Loucy (cell line): ENCODE measurements at regions not wholly inside any gene's neighbourhood (a gene's known extent, or its start where the extent isn't known, plus 50 kb on each side); places are given as distances from the start of the nearest gene placed in this dataset.

ENCODE experiments used
- H2AFZ ChIP-seq: fragments of 200-600 bp; sonication (generic); 2 replicates; pipeline ENCODE4 v1.6.0; 2016; ENCODE audit warnings: antibody characterized with exemption, mild to moderate bottlenecking, low read length, moderate library complexity
- H3F3A ChIP-seq: fragments of 200-600 bp; 2 replicates; pipeline ENCODE4 v1.6.0; 2016; ENCODE audit warnings: antibody characterized with exemption, low read depth, mild to moderate bottlenecking
- H3K27me3 ChIP-seq: fragments of 200-600 bp; sonication (generic); 2 replicates; pipeline ENCODE4 v1.6.1; 2014; ENCODE audit warnings: low read length, mild to moderate bottlenecking; ENCODE audit not compliant: insufficient read depth, poor library complexity, severe bottlenecking
- H3K36me3 ChIP-seq: fragments of 200-600 bp; sonication (generic); 2 replicates; pipeline ENCODE4 v1.6.1; 2016; ENCODE audit warnings: low read length; ENCODE audit not compliant: insufficient read depth
- H3K4me1 ChIP-seq: fragments of 200-600 bp; sonication (generic); 2 replicates; pipeline ENCODE4 v1.5.1; 2014; ENCODE audit warnings: low read length, mild to moderate bottlenecking; ENCODE audit not compliant: insufficient read depth, poor library complexity, severe bottlenecking
- H3K4me2 ChIP-seq: fragments of 200-600 bp; sonication (generic); 2 replicates; pipeline ENCODE4 v1.6.0; 2014; ENCODE audit warnings: antibody characterized with exemption, low read length, low read depth, mild to moderate bottlenecking; ENCODE audit not compliant: poor library complexity, severe bottlenecking
- H3K4me3 ChIP-seq: fragments of 200-600 bp; sonication (generic); 2 replicates; pipeline ENCODE4 v1.5.1; 2014; ENCODE audit warnings: low read length, mild to moderate bottlenecking, mixed read lengths; ENCODE audit not compliant: poor library complexity, severe bottlenecking
- H3K79me2 ChIP-seq: fragments of 200-600 bp; sonication (generic); 2 replicates; pipeline ENCODE4 v1.6.1; 2014; ENCODE audit warnings: low read length; ENCODE audit not compliant: insufficient read depth
- H3K9ac ChIP-seq: fragments of 200-600 bp; sonication (generic); 2 replicates; pipeline ENCODE4 v1.6.0; 2014; ENCODE audit warnings: mild to moderate bottlenecking, low read depth, low read length, moderate library complexity; ENCODE audit not compliant: poor library complexity, severe bottlenecking
- H3K9me2 ChIP-seq: fragments of 200-600 bp; sonication (generic); replicated peaks from 2 replicates; pipeline ENCODE4 v1.6.1; 2016; ENCODE audit warnings: low read depth, low read length, mixed read lengths
- H3K9me3 ChIP-seq: fragments of 200-600 bp; sonication (generic); 2 replicates; pipeline ENCODE4 v1.6.1; 2014; ENCODE audit warnings: mild to moderate bottlenecking, antibody characterized with exemption, low read length, low read depth; ENCODE audit not compliant: insufficient read depth
- H4K20me1 ChIP-seq: fragments of 200-600 bp; sonication (generic); 2 replicates; pipeline ENCODE4 v1.6.0; 2014; ENCODE audit warnings: antibody characterized with exemption, low read length, mild to moderate bottlenecking; ENCODE audit not compliant: insufficient read depth, poor library complexity, severe bottlenecking
- EZH2phosphoT487 ChIP-seq: fragments of 200-600 bp; IDR thresholded peaks from 2 replicates; pipeline ENCODE4 v1.6.1; 2018; ENCODE audit warnings: antibody characterized with exemption, mild to moderate bottlenecking, moderate library complexity, borderline replicate concordance
- TF ChIP-seq, protein P1 (sequence below): fragments of 200-600 bp; sonication (generic); conservative IDR thresholded peaks from 2 replicates; pipeline ENCODE4 v1.5.1; 2014; ENCODE audit warnings: mild to moderate bottlenecking, antibody characterized with exemption, low read length

DNA sequence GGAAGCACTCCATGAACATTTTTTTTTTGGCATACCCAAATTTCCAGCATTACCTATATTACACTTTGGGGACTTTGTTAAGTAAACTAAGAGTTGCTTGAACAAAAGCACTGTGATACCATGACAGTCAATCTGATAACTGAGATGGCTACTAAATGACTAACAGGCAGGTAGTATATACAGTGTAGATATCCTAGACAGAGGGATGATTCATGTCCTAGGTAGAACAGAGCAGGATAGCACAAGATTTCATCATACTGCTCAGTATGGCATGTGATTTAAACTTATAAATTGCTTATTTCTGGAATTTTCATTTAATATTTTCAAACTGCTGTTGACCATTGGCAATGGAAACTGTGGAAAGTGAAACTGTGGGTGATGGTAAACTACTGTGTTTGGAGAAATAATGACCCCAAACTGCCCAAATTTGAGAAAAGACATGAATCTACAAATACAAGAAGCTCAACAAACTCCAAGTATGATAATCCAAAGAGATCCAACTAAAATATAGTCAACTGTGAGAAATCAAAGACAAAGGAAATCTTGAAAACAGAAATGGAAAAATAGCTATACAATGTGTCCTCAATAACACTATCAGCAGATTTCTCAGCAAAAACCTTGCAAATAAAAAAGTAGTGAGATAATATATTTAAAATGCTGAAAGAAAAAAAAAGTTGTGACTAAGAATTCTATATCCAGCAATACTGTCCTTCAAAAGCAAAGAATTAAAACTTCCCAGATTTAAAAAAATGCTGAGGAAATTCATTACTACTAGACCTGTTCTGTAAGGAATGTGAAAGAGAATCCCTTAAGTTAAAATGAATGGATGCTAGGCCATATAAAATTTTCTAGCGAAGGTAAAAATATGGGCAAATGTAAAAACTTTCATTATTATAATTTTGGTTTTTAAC is 410.4 kb downstream of the DUSP10 start:
- H3K9ac ChIP-seq, result no peak overlapping the region
- H3K27me3 ChIP-seq, result no peaks in the 10 kb centered on the region
- no peak for TF ChIP-seq EZH2phosphoT487
- TF ChIP-seq, protein P1, sequence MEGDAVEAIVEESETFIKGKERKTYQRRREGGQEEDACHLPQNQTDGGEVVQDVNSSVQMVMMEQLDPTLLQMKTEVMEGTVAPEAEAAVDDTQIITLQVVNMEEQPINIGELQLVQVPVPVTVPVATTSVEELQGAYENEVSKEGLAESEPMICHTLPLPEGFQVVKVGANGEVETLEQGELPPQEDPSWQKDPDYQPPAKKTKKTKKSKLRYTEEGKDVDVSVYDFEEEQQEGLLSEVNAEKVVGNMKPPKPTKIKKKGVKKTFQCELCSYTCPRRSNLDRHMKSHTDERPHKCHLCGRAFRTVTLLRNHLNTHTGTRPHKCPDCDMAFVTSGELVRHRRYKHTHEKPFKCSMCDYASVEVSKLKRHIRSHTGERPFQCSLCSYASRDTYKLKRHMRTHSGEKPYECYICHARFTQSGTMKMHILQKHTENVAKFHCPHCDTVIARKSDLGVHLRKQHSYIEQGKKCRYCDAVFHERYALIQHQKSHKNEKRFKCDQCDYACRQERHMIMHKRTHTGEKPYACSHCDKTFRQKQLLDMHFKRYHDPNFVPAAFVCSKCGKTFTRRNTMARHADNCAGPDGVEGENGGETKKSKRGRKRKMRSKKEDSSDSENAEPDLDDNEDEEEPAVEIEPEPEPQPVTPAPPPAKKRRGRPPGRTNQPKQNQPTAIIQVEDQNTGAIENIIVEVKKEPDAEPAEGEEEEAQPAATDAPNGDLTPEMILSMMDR, result no peak
- no peaks in the 10 kb centered on the region; the same call in 1 of the 2 replicates for H3K9me3 ChIP-seq
- peaks cover 16% of the 10 kb centered on the region for H3K4me1 ChIP-seq
- H3K9me2 ChIP-seq, result no peaks in the 10 kb centered on the region
- H4K20me1 ChIP-seq, result no peaks in the 10 kb centered on the region
- H3F3A ChIP-seq, result no peaks in the 10 kb centered on the region
- no peaks in the 10 kb centered on the region for H3K79me2 ChIP-seq
- H3K4me3 ChIP-seq, result no peak overlapping the region
- no peak overlapping the region for H3K4me2 ChIP-seq
- H3K36me3 ChIP-seq, result no peaks in the 10 kb centered on the region
- no peak overlapping the region for H2AFZ ChIP-seq

DNA sequence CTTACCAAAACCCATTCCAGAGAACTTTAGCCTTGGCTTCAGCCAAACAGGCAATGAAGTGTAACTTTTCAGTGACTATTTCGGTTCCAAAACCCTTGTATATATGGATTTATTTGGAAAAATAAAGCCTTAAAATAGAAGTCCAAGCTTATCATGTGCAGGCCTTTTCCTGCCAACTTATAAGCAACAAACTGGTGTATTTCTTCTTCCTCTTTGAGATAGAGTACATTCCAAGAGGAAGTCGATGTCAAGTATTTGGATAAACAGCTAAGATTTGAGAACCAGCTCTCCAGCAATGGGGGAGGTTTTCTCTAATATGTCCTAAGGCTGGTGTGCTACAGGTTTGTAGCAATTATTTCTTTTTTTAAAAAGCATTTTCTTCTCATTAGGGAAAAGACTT is 407.8 kb downstream of the DUSP10 start:
- Histone ChIP-seq H4K20me1 (no peaks in the 10 kb centered on the region), H3K79me2 (no peaks in the 10 kb centered on the region), H2AFZ (no peak overlapping the region), H3K27me3 (no peaks in the 10 kb centered on the region), H3K4me3 (no peak overlapping the region), H3K9ac (no peak overlapping the region), H3F3A (no peaks in the 10 kb centered on the region), H3K4me2 (no peak overlapping the region), H3K9me3 (no peaks in the 10 kb centered on the region; the same call in 1 of the 2 replicates), H3K4me1 (peaks cover 16% of the 10 kb centered on the region), H3K9me2 (no peaks in the 10 kb centered on the region), H3K36me3 (no peaks in the 10 kb centered on the region)
- TF ChIP-seq, protein P1, result no peak
- TF ChIP-seq EZH2phosphoT487, result no peak

DNA sequence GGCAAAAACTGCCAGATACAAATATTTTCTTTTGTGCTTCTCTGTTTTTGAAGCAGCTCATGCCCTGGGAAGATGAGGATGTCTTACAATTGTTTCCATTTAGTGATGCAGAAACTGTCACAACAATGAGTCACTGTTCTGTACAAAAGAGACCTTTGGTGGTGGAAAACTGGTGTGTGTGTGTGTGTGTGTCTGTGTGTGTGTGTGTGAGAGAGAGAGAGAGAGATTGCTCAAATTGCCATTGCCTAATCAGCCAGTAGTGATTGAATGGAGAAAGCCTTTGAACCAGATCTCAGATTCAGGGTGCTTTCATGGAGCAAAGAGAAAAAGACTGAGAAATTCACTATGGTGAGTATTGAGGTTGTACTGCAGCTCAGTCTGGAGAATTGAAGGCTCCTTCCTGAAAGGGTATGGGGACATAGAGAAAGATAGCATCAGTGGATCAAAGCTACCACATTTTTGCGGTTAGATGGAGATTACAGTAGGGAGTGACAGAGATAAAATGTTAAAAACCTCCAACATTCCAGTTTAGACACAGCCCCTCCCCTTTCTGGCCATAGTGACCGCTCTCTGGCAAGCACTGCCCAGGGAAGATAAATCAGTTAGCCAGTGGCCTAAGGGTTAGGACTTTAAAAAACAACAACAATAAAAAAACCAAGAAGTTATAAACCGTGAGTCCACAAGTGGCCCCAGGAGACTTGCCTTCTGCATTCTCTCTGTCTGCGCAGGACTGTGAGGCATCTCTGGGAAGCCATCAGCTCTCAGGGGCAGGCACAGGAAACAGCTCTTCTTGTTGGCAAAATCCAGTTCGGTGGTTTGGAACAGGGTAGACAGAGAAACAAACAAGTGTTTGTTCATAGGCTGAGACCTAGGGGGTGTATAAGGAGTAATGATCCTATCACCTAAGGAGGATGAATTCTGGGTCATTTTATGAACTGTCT is 406.5 kb downstream of the DUSP10 start:
- H3K27me3 ChIP-seq, result no peaks in the 10 kb centered on the region
- H3K9me3 ChIP-seq, result no peaks in the 10 kb centered on the region; the same call in 1 of the 2 replicates
- H3K9ac ChIP-seq, result no peak overlapping the region
- no peaks in the 10 kb centered on the region for H4K20me1 ChIP-seq
- H3K36me3 ChIP-seq, result no peaks in the 10 kb centered on the region
- TF ChIP-seq EZH2phosphoT487, result no peak
- TF ChIP-seq, protein P1, result no peak
- no peaks in the 10 kb centered on the region for H3K79me2 ChIP-seq
- no peak overlapping the region for H2AFZ ChIP-seq
- H3K4me2 ChIP-seq, result peak overlapping the region; percentile 41
- peak overlapping the region; percentile 28 for H3K4me3 ChIP-seq
- H3K9me2 ChIP-seq, result no peaks in the 10 kb centered on the region
- no peaks in the 10 kb centered on the region for H3F3A ChIP-seq
- peaks cover 16% of the 10 kb centered on the region for H3K4me1 ChIP-seq
